OCI-LY7 (cell line): ENCODE measurements at regions not wholly inside any gene's neighbourhood (a gene's known extent, or its start where the extent isn't known, plus 50 kb on each side); places are given as distances from the start of the nearest gene placed in this dataset.

Source experiments
- BruUV-seq: library from RNA; stranded (reverse); fragments of 400-500 nt; replicated peaks from 2 replicates; lab custom pipeline; 2021; lab: Mats Ljungman, UMichigan
- CTCF ChIA-PET: fragments of 300-600 bp; sonication (Branson Sonifier 250); formaldehyde crosslinking; loops from one replicate; lab custom pipeline; 2022; ENCODE audit warnings: antibody characterized with exemption; ENCODE audit not compliant: unreplicated experiment; lab: Charles Lee
- POLR2A ChIA-PET: fragments of 300-600 bp; sonication (Branson Sonifier 250); formaldehyde crosslinking; loops from one replicate; lab custom pipeline; 2022; ENCODE audit warnings: antibody characterized with exemption; lab: Charles Lee
- DNase-seq: peaks from one replicate; pipeline ENCODE4 v3.0.0-alpha.2; 2015; ENCODE audit warnings: low spot score
- H2AFZ ChIP-seq: fragments of 200-600 bp; sonication (generic), shearing (Covaris generic); 2 replicates; pipeline ENCODE4 v1.6.1; 2014; ENCODE audit warnings: mild to moderate bottlenecking, antibody characterized with exemption, low read length, moderate library complexity
- H3K27ac ChIP-seq: fragments of 200-600 bp; sonication (generic); 2 replicates; pipeline ENCODE4 v1.5.1; 2014; ENCODE audit warnings: mixed run types, low read depth, mild to moderate bottlenecking, moderate library complexity, low read length, inconsistent platforms; ENCODE audit not compliant: poor library complexity, severe bottlenecking
- H3K36me3 ChIP-seq: fragments of 200-600 bp; sonication (generic); 2 replicates; pipeline ENCODE4 v1.6.1; 2014; ENCODE audit warnings: mild to moderate bottlenecking, antibody characterized with exemption, low read length, moderate library complexity, mixed read lengths; ENCODE audit not compliant: insufficient read depth
- H3K4me1 ChIP-seq: fragments of 200-600 bp; sonication (generic); 2 replicates; pipeline ENCODE4 v1.5.1; 2014; ENCODE audit warnings: mild to moderate bottlenecking, low read length; ENCODE audit not compliant: insufficient read depth, poor library complexity, severe bottlenecking
- H3K4me2 ChIP-seq: fragments of 200-600 bp; sonication (generic); 2 replicates; pipeline ENCODE4 v1.6.1; 2014; ENCODE audit warnings: mild to moderate bottlenecking, low read length
- H3K4me3 ChIP-seq: fragments of 200-600 bp; sonication (generic); 2 replicates; pipeline ENCODE4 v1.5.1; 2014; ENCODE audit warnings: mild to moderate bottlenecking, low read depth, low read length; ENCODE audit not compliant: poor library complexity, severe bottlenecking
- H3K79me2 ChIP-seq: fragments of 200-600 bp; sonication (generic); 2 replicates; pipeline ENCODE4 v1.6.1; 2016; ENCODE audit warnings: low read depth, mild to moderate bottlenecking, low read length, moderate library complexity, mixed read lengths; ENCODE audit not compliant: insufficient read depth
- H3K9me2 ChIP-seq: fragments of 200-600 bp; sonication (generic); 2 replicates; pipeline ENCODE4 v1.6.1; 2016; ENCODE audit warnings: mild to moderate bottlenecking, low read length, mixed read lengths; ENCODE audit not compliant: insufficient read depth
- H3K9me3 ChIP-seq: fragments of 200-600 bp; sonication (generic); 2 replicates; pipeline ENCODE4 v1.6.1; 2014; ENCODE audit warnings: mild to moderate bottlenecking, mixed run types, low read length, mixed read lengths
- H4K20me1 ChIP-seq: fragments of 200-600 bp; sonication (generic); 2 replicates; pipeline ENCODE4 v1.6.1; 2014; ENCODE audit warnings: mild to moderate bottlenecking, antibody characterized with exemption, low read length, moderate library complexity, mixed read lengths; ENCODE audit not compliant: insufficient read depth
- CTCF ChIP-seq: fragments of 200-600 bp; sonication (generic); conservative IDR thresholded peaks from 2 replicates; pipeline ENCODE4 v1.5.1; 2014; ENCODE audit warnings: mild to moderate bottlenecking, antibody characterized with exemption, low read length, moderate library complexity, mixed read lengths
- EZH2phosphoT487 ChIP-seq: fragments of 200-600 bp; sonication (generic); IDR thresholded peaks from 2 replicates; pipeline ENCODE4 v1.6.1; 2018; ENCODE audit warnings: low read depth, borderline replicate concordance, mild to moderate bottlenecking, mixed run types, antibody characterized with exemption, low read length, moderate library complexity, mixed read lengths
- intact Hi-C: fragments of 100-400 bp; cut with micrococcal nuclease; formaldehyde crosslinking; loops from one replicate; pipeline ENCODE4 v1.10.0; 2022; ENCODE audit not compliant: unreplicated experiment

DNA sequence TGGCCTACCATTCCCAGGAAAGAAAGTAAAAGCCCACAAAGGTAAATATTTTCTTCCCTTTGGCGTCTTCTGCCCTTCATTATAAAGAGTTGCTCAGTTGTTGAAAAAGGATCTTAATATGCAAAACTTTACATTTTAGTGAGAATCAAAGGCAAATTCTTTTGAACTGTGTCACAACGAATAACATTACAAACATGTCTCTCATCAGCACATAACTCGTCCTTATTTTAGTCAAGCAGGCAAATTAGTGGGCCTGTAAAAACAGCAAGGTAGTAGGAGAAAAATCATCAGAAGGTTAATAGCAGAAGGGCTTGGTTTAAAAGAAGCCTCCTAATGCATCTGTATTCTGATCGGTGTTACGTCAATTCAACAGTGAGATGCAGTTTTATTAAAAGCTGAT lies 647.3 kb upstream of the DIPK2B start:
- no TSS peak for BruUV-seq
- Histone ChIP-seq H2AFZ (no peak overlapping the region), H3K4me2 (no peak overlapping the region), H3K79me2 (no peaks in the 10 kb centered on the region), H4K20me1 (no peaks in the 10 kb centered on the region), H3K4me1 (no peaks in the 10 kb centered on the region), H3K9me2 (no peaks in the 10 kb centered on the region), H3K4me3 (no peak overlapping the region), H3K36me3 (no peaks in the 10 kb centered on the region), H3K9me3 (no peaks in the 10 kb centered on the region), H3K27ac (no peak overlapping the region)
- CTCF ChIA-PET = no interaction called here
- intact Hi-C loops = no loop called here
- POLR2A ChIA-PET = interaction anchor here (0.9 kb wide), 1 partner anchor 133 kb away, joined by 6 read pairs; no protein-coding TSS in a partner anchor
- DNase-seq = no peak
- TF ChIP-seq CTCF (no peak), EZH2phosphoT487 (no peak)

GRCh38 chrX:45846328-45846727 lies 645.7 kb upstream of the DIPK2B start:
- Histone ChIP-seq H3K9me3 (no peaks in the 10 kb centered on the region), H3K36me3 (no peaks in the 10 kb centered on the region), H3K9me2 (no peaks in the 10 kb centered on the region), H3K4me1 (no peaks in the 10 kb centered on the region), H3K79me2 (no peaks in the 10 kb centered on the region), H2AFZ (no peak overlapping the region), H3K27ac (no peak overlapping the region), H3K4me3 (no peak overlapping the region), H3K4me2 (no peak overlapping the region), H4K20me1 (no peaks in the 10 kb centered on the region)
- ChIA-PET POLR2A (no interaction called here), CTCF (no interaction called here)
- no TSS peak for BruUV-seq
- TF ChIP-seq EZH2phosphoT487 (no peak), CTCF (no peak)
- intact Hi-C loops = no loop called here
- no peak for DNase-seq

DNA sequence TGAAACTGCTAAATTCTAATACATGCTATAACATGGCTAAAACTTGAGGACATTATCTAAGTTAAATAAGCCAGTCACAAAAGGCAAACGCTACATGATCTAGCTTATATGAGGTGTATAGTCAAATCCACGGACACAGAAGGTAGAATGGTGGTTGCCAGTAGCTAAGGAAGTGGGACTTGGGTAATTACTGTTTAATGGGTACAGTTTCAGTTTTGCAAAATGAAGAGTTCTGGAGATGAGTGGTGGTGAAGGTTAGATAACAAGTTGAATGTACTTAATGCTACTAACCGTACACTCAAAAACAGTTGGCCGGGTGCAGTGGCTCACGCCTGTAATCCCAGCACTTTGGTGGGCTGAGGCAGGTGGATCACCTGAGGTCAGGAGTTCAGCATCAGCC lies 644.5 kb upstream of the DIPK2B start:
- CTCF ChIA-PET = no interaction called here
- TF ChIP-seq CTCF = no peak
- Histone ChIP-seq H3K4me2 (no peak overlapping the region), H3K4me3 (no peak overlapping the region), H3K4me1 (no peaks in the 10 kb centered on the region), H3K27ac (no peak overlapping the region), H3K79me2 (no peaks in the 10 kb centered on the region), H3K9me2 (no peaks in the 10 kb centered on the region), H3K9me3 (no peaks in the 10 kb centered on the region), H4K20me1 (no peaks in the 10 kb centered on the region), H3K36me3 (no peaks in the 10 kb centered on the region), H2AFZ (no peak overlapping the region)
- BruUV-seq = no TSS peak
- no peak for DNase-seq
- POLR2A ChIA-PET = no interaction called here
- intact Hi-C loops = no loop called here
